SJCRH30 (cell line): ENCODE measurements at regions not wholly inside any gene's neighbourhood (a gene's known extent, or its start where the extent isn't known, plus 50 kb on each side); places are given as distances from the start of the nearest gene placed in this dataset.
A peak's percentile ranks its signal among the peaks of the same experiment; 100 is the strongest.

Experiments
- DNase-seq, 2 experiments: peaks; one replicate each; pipeline ENCODE4 v3.0.0-alpha.2; 2015 to 2020
- H3K27ac ChIP-seq: fragments of 250-450 bp; sonication (Bioruptor Pico); 2 replicates; pipeline ENCODE4 v1.5.1; 2020; ENCODE audit warnings: mild to moderate bottlenecking, moderate library complexity
- H3K27me3 ChIP-seq: fragments of 250-450 bp; sonication (Bioruptor Pico); 2 replicates; pipeline ENCODE4 v1.5.1; 2020; ENCODE audit warnings: mild to moderate bottlenecking, moderate library complexity
- H3K36me3 ChIP-seq: fragments of 250-450 bp; sonication (Bioruptor Pico); 2 replicates; pipeline ENCODE4 v1.5.1; 2020; ENCODE audit warnings: mild to moderate bottlenecking, moderate library complexity
- H3K4me1 ChIP-seq: fragments of 250-450 bp; sonication (Bioruptor Pico); 2 replicates; pipeline ENCODE4 v1.5.1; 2020; ENCODE audit warnings: mild to moderate bottlenecking, moderate library complexity
- H3K4me3 ChIP-seq: fragments of 250-450 bp; sonication (Bioruptor Pico); 2 replicates; pipeline ENCODE4 v1.5.1; 2020; ENCODE audit warnings: mild to moderate bottlenecking, moderate library complexity
- H3K9me3 ChIP-seq: fragments of 250-450 bp; sonication (Bioruptor Pico); replicated peaks from 2 replicates; pipeline ENCODE4 v1.5.1; 2020; ENCODE audit warnings: mild to moderate bottlenecking, moderate library complexity

DNA sequence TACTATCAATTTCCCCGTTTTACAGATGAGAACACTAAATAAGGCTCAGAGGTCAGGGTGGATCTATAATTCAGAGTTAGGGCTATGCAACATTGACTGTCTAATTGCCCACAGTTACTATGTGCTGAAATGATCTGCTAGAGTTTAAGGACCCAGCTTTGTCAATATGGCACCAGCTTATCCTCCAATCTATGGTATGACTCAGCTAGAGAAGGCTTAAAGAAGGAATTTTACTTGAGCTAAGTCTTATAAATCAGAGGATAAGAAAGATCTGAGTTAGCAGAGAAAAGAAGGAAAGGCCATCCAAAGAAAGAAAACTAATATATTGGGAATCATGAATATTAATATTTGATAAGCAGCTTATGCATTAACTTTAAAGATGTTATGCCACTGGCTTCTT lies 78.1 kb downstream of the ASB9 start:
- Histone ChIP-seq H3K4me3 (no peak overlapping the region), H3K9me3 (no peaks in the 10 kb centered on the region), H3K4me1 (no peaks in the 10 kb centered on the region)

GRCh38 chrX:15188039-15188438 lies 81.8 kb downstream of the ASB9 start:
- no peak for DNase-seq
- Histone ChIP-seq H3K27ac (no peak overlapping the region), H3K27me3 (no peaks in the 10 kb centered on the region), H3K36me3 (no peaks in the 10 kb centered on the region), H3K4me1 (peaks cover 22% of the 10 kb centered on the region), H3K4me3 (no peak overlapping the region), H3K9me3 (no peaks in the 10 kb centered on the region)

More for the DNA sequence above, 78.1 kb downstream of the ASB9 start:
- no peak overlapping the region for H3K27ac ChIP-seq
- no peaks in the 10 kb centered on the region for H3K36me3 ChIP-seq
- no peaks in the 10 kb centered on the region for H3K27me3 ChIP-seq
- no peak for DNase-seq

DNA sequence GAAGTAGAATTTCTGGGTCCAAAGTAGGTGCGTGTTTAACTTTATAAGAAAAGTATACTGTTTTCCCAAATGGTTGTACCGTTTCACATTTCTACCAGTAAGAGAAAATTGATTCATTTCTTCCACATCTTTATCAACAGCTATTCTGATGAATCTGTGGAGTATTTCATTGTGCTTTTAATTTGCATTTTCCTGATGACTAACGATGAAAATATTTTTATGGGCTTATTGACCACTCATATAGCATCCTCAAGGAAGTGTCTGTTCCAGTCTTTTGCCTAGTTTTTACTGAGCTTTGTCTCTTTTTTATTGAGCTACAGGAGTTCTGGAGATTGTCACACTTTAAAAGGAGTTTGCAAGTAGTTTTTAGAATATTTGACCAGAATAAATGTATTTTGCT lies 92.6 kb downstream of the ASB9 start:
- H3K36me3 ChIP-seq = no peaks in the 10 kb centered on the region; the same call in 1 of the 2 replicates
- no peak overlapping the region for H3K27ac ChIP-seq
- no peaks in the 10 kb centered on the region for H3K9me3 ChIP-seq
- H3K4me3 ChIP-seq = no peak overlapping the region
- peaks cover 17% of the 10 kb centered on the region for H3K4me1 ChIP-seq
- H3K27me3 ChIP-seq = no peaks in the 10 kb centered on the region
- DNase-seq = no peak

DNA sequence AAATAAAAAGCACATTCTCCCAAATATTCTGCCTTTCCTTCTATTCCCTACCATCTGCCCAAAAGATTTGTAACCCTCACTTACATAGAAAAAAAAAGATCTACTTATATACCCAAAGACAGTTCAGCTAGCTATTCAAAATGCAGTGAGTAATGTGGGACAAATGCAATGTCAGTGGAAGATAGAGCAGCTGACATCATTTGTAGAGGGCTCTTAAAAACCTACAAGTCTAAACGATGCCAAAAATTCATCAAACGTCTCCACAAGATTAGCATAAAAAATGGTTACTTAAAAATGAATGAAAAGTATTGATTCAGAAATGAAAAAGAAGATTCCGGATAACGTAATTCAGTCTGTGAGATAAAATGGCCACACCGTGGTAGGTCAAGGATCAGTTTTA lies 96.5 kb downstream of the ASB9 start:
- Histone ChIP-seq H3K36me3 (no peaks in the 10 kb centered on the region; the same call in 1 of the 2 replicates), H3K4me3 (no peak overlapping the region), H3K27me3 (no peaks in the 10 kb centered on the region), H3K9me3 (0 out of 2 replicates have a peak, but pooled peaks cover 3% of the 10 kb centered on the region), H3K4me1 (peaks cover 46% of the 10 kb centered on the region), H3K27ac (peak overlapping the region; percentile 24)
- peak in 1 of 2 experiments; percentile 30 for DNase-seq

GRCh38 chrX:15170927-15171326 lies 99.0 kb downstream of the ASB9 start:
- Histone ChIP-seq H3K4me1 (peaks cover 56% of the 10 kb centered on the region), H3K27me3 (no peaks in the 10 kb centered on the region), H3K27ac (peak overlapping the region; percentile 84), H3K4me3 (no peak overlapping the region), H3K36me3 (no peaks in the 10 kb centered on the region), H3K9me3 (0 out of 2 replicates have a peak, but pooled peaks cover 3% of the 10 kb centered on the region)
- peak; percentile 77 to 93 for DNase-seq

- Histone ChIP-seq H3K27me3 (no peaks in the 10 kb centered on the region), H3K4me3 (no peak overlapping the region), H3K9me3 (0 out of 2 replicates have a peak, but pooled peaks cover 3% of the 10 kb centered on the region), H3K4me1 (peaks cover 62% of the 10 kb centered on the region), H3K36me3 (no peaks in the 10 kb centered on the region), H3K27ac (no peak overlapping the region; the same call in 1 of the 2 replicates)
- DNase-seq = peak in 1 of 2 experiments; percentile 19
Observed at GRCh38 chrX:15167826-15168225, 102.1 kb downstream of the ASB9 start.

- no peaks in the 10 kb centered on the region for H3K27me3 ChIP-seq
- H3K4me3 ChIP-seq = peak overlapping the region; percentile 34
- peak overlapping the region; percentile 89 for H3K27ac ChIP-seq
- peaks cover 44% of the 10 kb centered on the region for H3K4me1 ChIP-seq
- no peaks in the 10 kb centered on the region for H3K36me3 ChIP-seq
- no peaks in the 10 kb centered on the region for H3K9me3 ChIP-seq
- peak; percentile 74 to 90 for DNase-seq
Observed at GRCh38 chrX:15165832-15166231, 104.1 kb downstream of the ASB9 start.

- Histone ChIP-seq H3K27me3 (no peaks in the 10 kb centered on the region), H3K27ac (no peak overlapping the region), H3K4me1 (peaks cover 27% of the 10 kb centered on the region), H3K4me3 (no peak overlapping the region), H3K9me3 (no peaks in the 10 kb centered on the region), H3K36me3 (no peaks in the 10 kb centered on the region)
- no peak for DNase-seq
Observed at GRCh38 chrX:15163131-15163530, 106.8 kb downstream of the ASB9 start.

GRCh38 chrX:15160558-15161095 lies 109.3 kb downstream of the ASB9 start:
- Histone ChIP-seq H3K4me3 (no peak overlapping the region), H3K4me1 (peaks cover 15% of the 10 kb centered on the region), H3K27ac (no peak overlapping the region), H3K9me3 (no peaks in the 10 kb centered on the region), H3K36me3 (no peaks in the 10 kb centered on the region), H3K27me3 (no peaks in the 10 kb centered on the region)
- DNase-seq = no peak

- Histone ChIP-seq H3K27ac (no peak overlapping the region), H3K27me3 (no peaks in the 10 kb centered on the region), H3K9me3 (no peaks in the 10 kb centered on the region), H3K36me3 (no peaks in the 10 kb centered on the region), H3K4me3 (no peak overlapping the region), H3K4me1 (no peaks in the 10 kb centered on the region; the same call in 1 of the 2 replicates)
- DNase-seq = no peak
Observed at GRCh38 chrX:15158736-15159406, 111.0 kb downstream of the ASB9 start.

GRCh38 chrX:15158350-15158735 lies 111.5 kb downstream of the ASB9 start:
- Histone ChIP-seq H3K4me1 (no peaks in the 10 kb centered on the region; the same call in 1 of the 2 replicates), H3K36me3 (no peaks in the 10 kb centered on the region), H3K9me3 (no peaks in the 10 kb centered on the region), H3K4me3 (no peak overlapping the region), H3K27ac (no peak overlapping the region), H3K27me3 (no peaks in the 10 kb centered on the region)
- DNase-seq = no peak

DNA sequence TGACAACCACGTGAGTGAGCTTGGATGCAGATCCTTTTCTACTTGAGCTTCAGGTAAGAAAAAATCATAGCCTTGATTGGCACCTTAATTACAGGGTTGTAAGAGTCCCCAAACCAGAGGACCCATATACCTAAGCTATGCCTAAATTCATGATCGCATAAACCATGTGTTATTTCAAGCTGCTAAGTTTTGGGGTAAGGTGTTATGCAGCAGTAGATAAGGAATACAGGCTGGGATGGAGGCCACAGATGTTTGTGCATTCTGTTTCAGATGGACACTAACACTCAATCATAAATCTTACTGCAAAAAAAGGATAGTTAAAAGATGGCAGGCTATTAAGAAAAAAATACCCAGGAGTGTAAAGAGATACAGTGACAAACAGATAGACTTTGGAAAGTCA lies 112.3 kb downstream of the ASB9 start:
- no peaks in the 10 kb centered on the region for H3K27me3 ChIP-seq
- no peak for DNase-seq
- H3K27ac ChIP-seq = no peak overlapping the region
- H3K4me1 ChIP-seq = no peaks in the 10 kb centered on the region
- H3K9me3 ChIP-seq = no peaks in the 10 kb centered on the region
- no peaks in the 10 kb centered on the region for H3K36me3 ChIP-seq
- no peak overlapping the region for H3K4me3 ChIP-seq

DNA sequence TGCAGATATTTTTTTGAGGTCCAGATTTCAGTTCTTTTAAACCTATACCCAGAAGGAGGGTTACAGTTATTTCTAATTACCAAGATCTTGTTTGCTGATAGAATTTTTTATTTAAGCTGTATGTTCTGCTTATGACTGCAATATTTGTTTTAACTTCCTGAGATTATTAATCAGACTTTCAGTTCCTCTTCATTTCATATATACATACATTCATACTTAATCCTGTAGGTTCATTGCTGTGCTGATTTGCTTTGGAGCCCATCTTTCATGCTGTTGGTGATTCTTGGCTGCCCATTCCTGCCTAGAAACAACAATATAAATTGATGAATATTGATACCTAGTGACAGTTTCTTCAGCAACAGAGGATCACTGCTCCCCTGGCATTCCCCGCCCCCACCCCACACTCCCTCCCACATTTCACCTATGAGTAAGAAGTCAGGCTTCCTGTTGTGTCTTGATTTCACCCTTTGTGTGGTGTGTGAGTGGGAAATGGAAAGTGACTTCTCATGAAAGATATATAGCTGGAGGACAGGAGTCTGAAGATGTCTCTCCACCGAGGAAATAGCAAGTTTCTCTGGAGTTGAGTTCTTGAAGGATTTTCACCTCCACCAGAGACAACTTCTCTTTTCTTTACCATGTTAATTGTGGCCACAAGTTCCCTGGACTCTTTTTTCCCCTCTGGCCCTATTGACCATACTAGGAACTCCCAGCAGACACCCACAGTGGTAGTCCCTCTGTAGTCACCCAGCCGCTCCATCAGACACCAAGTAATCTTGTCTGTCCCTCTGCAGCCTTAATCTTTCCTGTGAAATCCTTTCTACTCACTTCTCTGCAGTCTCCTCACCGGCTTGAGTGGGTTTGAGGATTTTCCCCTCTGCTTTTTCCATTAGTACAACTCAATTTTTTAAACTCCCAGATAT lies 118.4 kb downstream of the ASB9 start:
- H3K36me3 ChIP-seq = no peaks in the 10 kb centered on the region
- no peak for DNase-seq
- no peaks in the 10 kb centered on the region for H3K9me3 ChIP-seq
- no peak overlapping the region for H3K4me3 ChIP-seq
- H3K27me3 ChIP-seq = no peaks in the 10 kb centered on the region
- H3K4me1 ChIP-seq = 0 out of 2 replicates have a peak, but pooled peaks cover 5% of the 10 kb centered on the region
- no peak overlapping the region for H3K27ac ChIP-seq

- 0 out of 2 replicates have a peak, but pooled peaks cover 5% of the 10 kb centered on the region for H3K4me1 ChIP-seq
- H3K4me3 ChIP-seq = no peak overlapping the region
- DNase-seq = no peak
- H3K27ac ChIP-seq = no peak overlapping the region
- no peaks in the 10 kb centered on the region for H3K36me3 ChIP-seq
- no peaks in the 10 kb centered on the region for H3K27me3 ChIP-seq
- H3K9me3 ChIP-seq = no peaks in the 10 kb centered on the region
Observed at GRCh38 chrX:15150586-15150985, 119.3 kb downstream of the ASB9 start.

- no peak for DNase-seq
- no peaks in the 10 kb centered on the region for H3K36me3 ChIP-seq
Observed at GRCh38 chrX:15146515-15146914, 123.4 kb downstream of the ASB9 start.

More at GRCh38 chrX:15146515-15146914, 123.4 kb downstream of the ASB9 start:
- H3K9me3 ChIP-seq = no peaks in the 10 kb centered on the region
- no peaks in the 10 kb centered on the region for H3K27me3 ChIP-seq
- 0 out of 2 replicates have a peak, but pooled peaks cover 5% of the 10 kb centered on the region for H3K4me1 ChIP-seq
- H3K27ac ChIP-seq = no peak overlapping the region
- H3K4me3 ChIP-seq = no peak overlapping the region
